ENCODE measurements at regions not wholly inside any gene's neighbourhood (a gene's known extent, or its start where the extent isn't known, plus 50 kb on each side); places are given as distances from the start of the nearest gene placed in this dataset.

DNA sequence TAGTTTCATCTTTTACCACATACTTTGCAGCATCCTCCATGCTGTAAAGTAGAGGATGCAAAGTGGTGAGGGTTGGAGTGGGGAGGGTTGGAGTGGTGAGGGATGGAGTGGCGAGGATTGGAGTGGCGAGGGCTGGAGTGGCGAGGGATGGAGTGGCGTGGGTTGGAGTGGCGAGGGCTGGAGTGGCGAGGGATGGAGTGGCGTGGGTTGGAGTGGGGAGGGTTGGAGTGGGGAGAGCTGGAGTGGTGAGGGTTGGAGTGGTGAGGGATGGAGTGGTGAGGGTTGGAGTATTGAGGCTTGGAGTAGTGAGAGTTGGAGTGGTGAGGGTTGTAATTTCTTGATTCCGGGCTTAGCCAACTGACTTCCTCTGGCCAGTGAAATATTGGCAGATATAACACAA, 618.3 kb downstream of the MRPL39 start:
- Histone ChIP-seq H3K4me3 (no peak overlapping the region), H3K36me3 (no peaks in the 10 kb centered on the region), H3K4me1 (no peaks in the 10 kb centered on the region), H3K9me3 (no peaks in the 10 kb centered on the region), H3K27ac (no peak overlapping the region), H3K27me3 (no peaks in the 10 kb centered on the region)
- 59 to 63% methylated on average over 6 to 8 of the region's 8 CpGs for WGBS, 2 donors
- intact Hi-C loops (cut with DNase I) = no loop called here
- FAIRE-seq = no peak
- TF ChIP-seq, protein P1, sequence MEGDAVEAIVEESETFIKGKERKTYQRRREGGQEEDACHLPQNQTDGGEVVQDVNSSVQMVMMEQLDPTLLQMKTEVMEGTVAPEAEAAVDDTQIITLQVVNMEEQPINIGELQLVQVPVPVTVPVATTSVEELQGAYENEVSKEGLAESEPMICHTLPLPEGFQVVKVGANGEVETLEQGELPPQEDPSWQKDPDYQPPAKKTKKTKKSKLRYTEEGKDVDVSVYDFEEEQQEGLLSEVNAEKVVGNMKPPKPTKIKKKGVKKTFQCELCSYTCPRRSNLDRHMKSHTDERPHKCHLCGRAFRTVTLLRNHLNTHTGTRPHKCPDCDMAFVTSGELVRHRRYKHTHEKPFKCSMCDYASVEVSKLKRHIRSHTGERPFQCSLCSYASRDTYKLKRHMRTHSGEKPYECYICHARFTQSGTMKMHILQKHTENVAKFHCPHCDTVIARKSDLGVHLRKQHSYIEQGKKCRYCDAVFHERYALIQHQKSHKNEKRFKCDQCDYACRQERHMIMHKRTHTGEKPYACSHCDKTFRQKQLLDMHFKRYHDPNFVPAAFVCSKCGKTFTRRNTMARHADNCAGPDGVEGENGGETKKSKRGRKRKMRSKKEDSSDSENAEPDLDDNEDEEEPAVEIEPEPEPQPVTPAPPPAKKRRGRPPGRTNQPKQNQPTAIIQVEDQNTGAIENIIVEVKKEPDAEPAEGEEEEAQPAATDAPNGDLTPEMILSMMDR (IDR thresholded peaks at IDR 0.05) = no peak
- no peak for DNase-seq
- ATAC-seq = no peak

DNA sequence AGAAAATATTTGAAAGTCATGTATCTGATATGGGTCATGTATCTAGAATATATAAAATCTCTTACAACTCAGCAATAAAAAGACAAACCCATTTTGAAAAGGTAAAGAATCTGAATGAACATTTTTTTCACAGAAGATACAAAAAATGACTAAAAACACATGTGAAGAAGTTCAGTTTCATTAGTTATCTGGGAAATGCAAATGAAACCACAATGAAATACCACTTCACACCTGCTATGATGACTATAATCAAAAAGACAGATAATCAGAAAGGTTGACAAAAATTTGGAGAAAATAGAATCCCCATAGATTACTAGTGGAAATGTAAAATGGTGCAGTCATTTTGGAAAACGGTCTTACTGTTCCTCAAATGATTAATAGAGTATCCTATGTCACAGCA, 631.0 kb downstream of the MRPL39 start:
- no peak for FAIRE-seq
- intact Hi-C loops (cut with DNase I) = no loop called here
- no peak for DNase-seq
- Histone ChIP-seq H3K4me3 (no peak overlapping the region), H3K27ac (no peak overlapping the region), H3K4me1 (no peaks in the 10 kb centered on the region), H3K9me3 (no peaks in the 10 kb centered on the region), H3K36me3 (no peaks in the 10 kb centered on the region), H3K27me3 (no peaks in the 10 kb centered on the region)
- TF ChIP-seq, protein P1 (IDR thresholded peaks at IDR 0.05) = no peak
- ATAC-seq = no peak
- 38 to 56% methylated on average over 1 of the region's 1 CpG for WGBS, 2 donors

GRCh38 chr21:24969068-24969467, 638.2 kb downstream of the MRPL39 start:
- TF ChIP-seq, protein P1 (IDR thresholded peaks at IDR 0.05) = no peak
- no peak overlapping the region for H3K4me3 ChIP-seq
- no peaks in the 10 kb centered on the region for H3K4me1 ChIP-seq
- intact Hi-C loops (cut with DNase I) = no loop called here
- no peaks in the 10 kb centered on the region for H3K36me3 ChIP-seq
- FAIRE-seq (no peak), ATAC-seq (no peak), DNase-seq (no peak)
- peaks cover 0 to 4% (median 0%) of the 10 kb centered on the region in 4 donors for H3K27me3 ChIP-seq
- H3K27ac ChIP-seq = no peak overlapping the region
- no peaks in the 10 kb centered on the region for H3K9me3 ChIP-seq
- 38 to 67% methylated on average over 1 of the region's 1 CpG for WGBS, 2 donors

DNA sequence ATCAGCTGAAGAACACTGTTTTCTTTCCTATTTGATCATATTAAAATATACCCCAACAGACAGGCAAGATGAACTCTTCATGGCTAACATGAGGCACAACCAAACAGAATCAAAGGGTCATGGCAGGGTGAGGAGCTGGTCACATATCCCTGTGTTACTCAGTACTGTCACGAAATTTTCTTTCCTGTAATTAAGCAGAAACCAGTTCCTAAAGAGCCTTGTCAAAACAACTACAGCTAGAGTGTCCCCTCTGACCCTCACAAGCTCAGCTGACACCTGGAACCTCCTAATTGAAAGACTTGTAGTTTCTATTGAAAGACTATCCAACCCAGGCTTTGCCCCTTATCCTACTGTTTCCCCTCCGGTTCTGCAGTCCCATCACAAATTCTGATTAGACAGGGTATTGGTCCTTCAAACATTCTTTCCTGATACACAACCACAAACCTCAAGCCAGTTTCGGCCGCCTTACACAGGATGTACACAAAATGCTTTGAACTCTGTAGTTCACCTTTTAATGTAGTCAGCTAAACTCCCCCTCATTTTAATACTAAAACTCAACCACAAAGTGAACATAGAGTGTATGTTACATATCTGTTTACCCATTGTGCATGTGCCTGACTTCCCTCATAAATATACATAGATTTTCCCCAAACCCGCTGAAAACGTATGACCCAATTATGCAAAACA, 651.9 kb downstream of the MRPL39 start:
- FAIRE-seq (no peak), DNase-seq (no peak), ATAC-seq (no peak)
- Histone ChIP-seq H3K27ac (no peak overlapping the region), H3K27me3 (no peaks in the 10 kb centered on the region), H3K36me3 (no peaks in the 10 kb centered on the region), H3K4me3 (no peak overlapping the region), H3K4me1 (no peaks in the 10 kb centered on the region), H3K9me3 (no peaks in the 10 kb centered on the region)
- 51 to 65% methylated on average over 6 of the region's 6 CpGs for WGBS, 2 donors
- intact Hi-C loops (cut with DNase I) = no loop called here
- TF ChIP-seq, protein P1 (IDR thresholded peaks at IDR 0.05) = no peak

DNA sequence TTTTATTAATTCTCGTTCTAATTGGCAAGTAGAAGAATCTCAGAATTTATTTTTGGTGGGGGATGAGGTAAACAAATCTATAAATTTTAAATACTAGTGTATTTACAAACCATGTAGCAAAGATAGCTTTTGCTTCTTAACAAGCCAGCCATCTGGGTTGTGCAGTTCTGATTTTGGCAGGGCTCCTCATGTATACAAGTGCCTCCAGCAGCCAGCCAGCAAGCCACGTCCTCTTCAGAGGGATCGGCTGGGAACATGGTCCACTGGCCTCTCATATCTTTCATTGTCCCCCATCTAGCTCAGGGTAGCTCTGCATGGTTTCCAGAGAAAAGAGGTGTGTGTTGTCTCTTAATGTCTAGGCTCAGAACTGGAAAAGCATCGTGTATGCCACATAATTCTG, 659.1 kb downstream of the MRPL39 start:
- DNase-seq (no peak), ATAC-seq (no peak), FAIRE-seq (no peak)
- H3K27ac ChIP-seq = no peak overlapping the region
- WGBS, 2 donors = 28 to 52% methylated on average over 4 of the region's 4 CpGs
- H3K4me3 ChIP-seq = no peak overlapping the region
- no peaks in the 10 kb centered on the region for H3K4me1 ChIP-seq
- no peaks in the 10 kb centered on the region for H3K27me3 ChIP-seq
- intact Hi-C loops (cut with DNase I) = no loop called here
- TF ChIP-seq, protein P1 (IDR thresholded peaks at IDR 0.05) = no peak
- no peaks in the 10 kb centered on the region for H3K36me3 ChIP-seq
- no peaks in the 10 kb centered on the region for H3K9me3 ChIP-seq

All from pancreas (tissue), 10 donors.